ENCODE measurements at regions not wholly inside any gene's neighbourhood (a gene's known extent, or its start where the extent isn't known, plus 50 kb on each side); places are given as distances from the start of the nearest gene placed in this dataset.

DNA sequence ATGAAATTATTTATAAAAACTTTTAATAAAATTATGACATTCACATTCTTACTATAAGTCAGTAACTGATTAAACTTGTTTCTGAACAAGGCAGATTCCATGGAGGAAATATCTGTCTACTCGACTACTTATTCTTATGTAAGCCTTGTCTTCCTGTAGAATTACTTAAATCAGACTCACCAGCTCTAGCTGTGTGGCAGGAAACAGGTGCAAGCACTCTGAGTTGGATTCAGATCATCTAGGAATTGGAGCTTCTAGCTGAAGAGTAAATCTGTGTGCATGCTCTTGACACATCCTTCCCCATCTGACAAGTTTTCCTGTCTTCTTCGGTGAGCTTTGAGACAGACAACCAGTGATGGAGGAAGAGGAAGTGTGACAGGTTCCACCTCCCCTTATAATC lies 284.7 kb downstream of the TRIB2 start:
- H3K36me3 ChIP-seq (ENCODE audit: insufficient read depth, low read length) = no peaks in the 10 kb centered on the region
- no peaks in the 10 kb centered on the region for H3K9me3 ChIP-seq (ENCODE audit: low read length)
- no peaks in the 10 kb centered on the region for H3K4me1 ChIP-seq (ENCODE audit: low read length)
- no peaks in the 10 kb centered on the region for H4K20me1 ChIP-seq (ENCODE audit: insufficient read depth, low read depth, low read length)
- H2AFZ ChIP-seq (ENCODE audit: low read length) = no peak overlapping the region
- no peak overlapping the region for H3K4me2 ChIP-seq (ENCODE audit: low read depth, low read length, poor library complexity, severe bottlenecking)
- no peak for DNase-seq
- no peaks in the 10 kb centered on the region for H3K27me3 ChIP-seq (ENCODE audit: low read length)
- no peaks in the 10 kb centered on the region for H3K79me2 ChIP-seq (ENCODE audit: low read length)
- H3K27ac ChIP-seq (ENCODE audit: low read length) = no peak overlapping the region
- no peak overlapping the region for H3K4me3 ChIP-seq (ENCODE audit: low read length)
- no peak overlapping the region for H3K9ac ChIP-seq (ENCODE audit: low read length)
- H3K9me2 ChIP-seq (replicated peaks; ENCODE audit: insufficient read depth, low read length) = no peaks in the 10 kb centered on the region

DNA sequence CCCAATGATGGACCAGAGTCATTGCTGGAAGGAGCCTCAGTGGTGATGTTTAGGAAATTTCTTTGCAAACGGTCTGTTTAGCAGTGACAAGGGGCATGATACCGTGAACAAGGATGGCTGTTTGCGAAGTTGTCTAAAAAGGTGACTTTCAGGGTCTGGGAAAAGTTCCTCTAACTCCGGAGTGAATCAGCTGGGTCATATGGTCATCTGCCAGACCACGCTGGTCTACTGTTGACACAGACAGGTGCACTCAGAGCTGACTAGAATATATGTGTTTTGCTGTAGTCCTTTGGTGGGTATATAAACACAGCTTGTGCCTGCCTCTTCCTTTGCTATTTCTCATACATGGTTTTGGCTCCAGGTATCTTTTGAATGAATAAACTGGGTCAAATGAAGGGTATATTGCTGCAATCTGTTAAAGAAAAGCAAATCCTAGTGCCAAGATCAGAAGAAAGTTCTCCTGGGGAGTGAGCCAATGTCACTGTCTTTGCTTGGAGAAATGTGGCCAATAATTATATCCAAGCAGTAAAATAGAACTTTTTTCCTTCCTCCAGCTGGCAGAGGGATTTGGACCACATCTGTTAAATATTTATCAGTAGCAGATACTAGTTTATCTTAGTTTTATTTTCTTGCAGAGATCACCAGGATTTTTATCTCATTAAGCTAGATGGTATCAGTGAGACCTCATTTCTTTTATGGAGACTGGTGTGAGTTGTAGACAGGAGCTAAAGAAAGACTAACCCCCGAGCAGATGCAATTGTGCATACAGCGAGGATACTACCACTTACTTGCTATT lies 286.0 kb downstream of the TRIB2 start:
- Histone ChIP-seq H3K36me3 (ENCODE audit: insufficient read depth, low read length) (no peaks in the 10 kb centered on the region), H3K4me3 (ENCODE audit: low read length) (no peak overlapping the region), H3K9ac (ENCODE audit: low read length) (no peak overlapping the region), H4K20me1 (ENCODE audit: insufficient read depth, low read depth, low read length) (no peaks in the 10 kb centered on the region), H3K27ac (ENCODE audit: low read length) (no peak overlapping the region), H3K27me3 (ENCODE audit: low read length) (no peaks in the 10 kb centered on the region), H2AFZ (ENCODE audit: low read length) (no peak overlapping the region), H3K9me3 (ENCODE audit: low read length) (no peaks in the 10 kb centered on the region), H3K79me2 (ENCODE audit: low read length) (no peaks in the 10 kb centered on the region), H3K4me2 (ENCODE audit: low read depth, low read length, poor library complexity, severe bottlenecking) (no peak overlapping the region), H3K9me2 (replicated peaks; ENCODE audit: insufficient read depth, low read length) (no peaks in the 10 kb centered on the region), H3K4me1 (ENCODE audit: low read length) (no peaks in the 10 kb centered on the region)
- no peak for DNase-seq

DNA sequence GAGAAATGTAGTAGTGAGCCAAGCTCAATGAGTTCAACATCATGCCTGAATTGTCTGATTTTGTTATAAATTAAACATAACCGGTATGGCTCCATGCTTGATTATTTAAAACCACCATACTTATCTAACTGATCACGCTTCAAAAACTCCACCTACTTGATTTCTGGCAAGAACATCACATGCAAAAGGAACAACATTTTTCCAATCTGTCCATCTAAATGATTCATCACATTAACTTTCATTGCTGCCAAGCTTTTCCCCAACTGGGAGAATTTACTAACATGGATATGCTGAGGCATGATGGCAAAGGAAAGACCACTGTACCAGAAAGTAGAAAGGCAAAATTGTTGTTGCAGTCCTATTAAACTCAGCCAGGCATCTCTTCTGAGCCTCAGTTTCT lies 286.8 kb downstream of the TRIB2 start:
- no peaks in the 10 kb centered on the region for H3K4me1 ChIP-seq (ENCODE audit: low read length)
- H3K27ac ChIP-seq (ENCODE audit: low read length) = no peak overlapping the region
- H3K9ac ChIP-seq (ENCODE audit: low read length) = no peak overlapping the region
- no peaks in the 10 kb centered on the region for H4K20me1 ChIP-seq (ENCODE audit: insufficient read depth, low read depth, low read length)
- H3K9me3 ChIP-seq (ENCODE audit: low read length) = no peaks in the 10 kb centered on the region
- no peak overlapping the region for H3K4me3 ChIP-seq (ENCODE audit: low read length)
- no peak overlapping the region for H2AFZ ChIP-seq (ENCODE audit: low read length)
- no peaks in the 10 kb centered on the region for H3K27me3 ChIP-seq (ENCODE audit: low read length)
- H3K4me2 ChIP-seq (ENCODE audit: low read depth, low read length, poor library complexity, severe bottlenecking) = no peak overlapping the region
- no peaks in the 10 kb centered on the region for H3K79me2 ChIP-seq (ENCODE audit: low read length)
- DNase-seq = no peak
- H3K9me2 ChIP-seq (replicated peaks; ENCODE audit: insufficient read depth, low read length) = no peaks in the 10 kb centered on the region
- H3K36me3 ChIP-seq (ENCODE audit: insufficient read depth, low read length) = no peaks in the 10 kb centered on the region

DNA sequence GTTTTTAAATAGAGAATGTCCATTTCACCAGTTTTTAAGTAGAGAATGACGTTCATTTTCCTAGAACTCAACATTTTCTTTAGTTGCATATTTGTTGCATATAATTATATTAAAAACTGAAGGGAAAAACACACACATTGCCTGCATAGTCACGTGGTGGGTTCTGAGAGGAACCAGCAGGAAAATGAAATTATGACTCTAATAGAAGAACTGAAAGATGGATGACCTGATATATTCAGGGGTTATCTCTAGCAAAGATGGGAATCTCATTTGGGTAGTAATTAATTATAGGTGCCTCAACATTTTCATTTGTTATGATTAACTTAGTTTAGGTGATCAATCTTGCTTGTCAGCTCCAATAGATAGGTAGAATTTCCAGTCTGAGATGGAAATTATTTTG lies 288.3 kb downstream of the TRIB2 start:
- H3K36me3 ChIP-seq (ENCODE audit: insufficient read depth, low read length) = no peaks in the 10 kb centered on the region
- no peaks in the 10 kb centered on the region for H3K9me2 ChIP-seq (replicated peaks; ENCODE audit: insufficient read depth, low read length)
- no peak overlapping the region for H3K4me3 ChIP-seq (ENCODE audit: low read length)
- no peaks in the 10 kb centered on the region for H3K4me1 ChIP-seq (ENCODE audit: low read length)
- DNase-seq = no peak
- H3K79me2 ChIP-seq (ENCODE audit: low read length) = no peaks in the 10 kb centered on the region
- H3K4me2 ChIP-seq (ENCODE audit: low read depth, low read length, poor library complexity, severe bottlenecking) = no peak overlapping the region
- H3K9ac ChIP-seq (ENCODE audit: low read length) = no peak overlapping the region
- no peaks in the 10 kb centered on the region for H3K9me3 ChIP-seq (ENCODE audit: low read length)
- H3K27ac ChIP-seq (ENCODE audit: low read length) = no peak overlapping the region
- no peaks in the 10 kb centered on the region for H4K20me1 ChIP-seq (ENCODE audit: insufficient read depth, low read depth, low read length)
- H3K27me3 ChIP-seq (ENCODE audit: low read length) = no peaks in the 10 kb centered on the region
- H2AFZ ChIP-seq (ENCODE audit: low read length) = no peak overlapping the region

DNA sequence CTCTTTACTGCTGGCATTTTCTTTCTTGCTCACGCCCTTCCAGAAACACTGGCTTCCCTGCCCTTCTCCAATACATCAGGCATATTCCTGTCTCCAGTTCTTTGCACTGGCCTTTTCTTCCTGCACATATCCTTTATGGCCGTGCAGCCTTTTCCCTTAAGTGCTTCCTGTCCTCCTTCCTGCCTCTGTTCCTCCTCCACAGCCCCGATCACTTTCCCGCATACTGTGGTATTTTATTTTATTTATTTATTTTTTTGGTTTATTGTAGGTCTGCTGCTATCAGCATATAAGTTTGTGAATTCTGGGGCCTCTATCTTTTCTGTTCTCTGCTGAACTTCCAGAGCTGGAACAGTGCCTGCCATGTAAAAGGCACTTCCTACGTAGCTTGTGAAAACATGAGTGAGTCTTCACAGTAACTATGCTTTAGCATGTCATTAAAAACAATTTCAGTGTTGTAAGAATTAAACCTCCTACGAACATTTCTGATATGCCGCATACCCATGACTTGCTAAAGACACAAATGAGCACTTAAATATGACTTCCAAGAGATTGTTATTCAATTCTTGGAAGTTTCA lies 289.1 kb downstream of the TRIB2 start:
- no peaks in the 10 kb centered on the region for H3K79me2 ChIP-seq (ENCODE audit: low read length)
- no peak overlapping the region for H2AFZ ChIP-seq (ENCODE audit: low read length)
- no peak for DNase-seq
- no peaks in the 10 kb centered on the region for H3K9me2 ChIP-seq (replicated peaks; ENCODE audit: insufficient read depth, low read length)
- no peak overlapping the region for H3K27ac ChIP-seq (ENCODE audit: low read length)
- no peaks in the 10 kb centered on the region for H3K9me3 ChIP-seq (ENCODE audit: low read length)
- H3K4me3 ChIP-seq (ENCODE audit: low read length) = no peak overlapping the region
- no peaks in the 10 kb centered on the region for H3K36me3 ChIP-seq (ENCODE audit: insufficient read depth, low read length)
- H4K20me1 ChIP-seq (ENCODE audit: insufficient read depth, low read depth, low read length) = no peaks in the 10 kb centered on the region
- no peaks in the 10 kb centered on the region for H3K4me1 ChIP-seq (ENCODE audit: low read length)
- no peaks in the 10 kb centered on the region for H3K27me3 ChIP-seq (ENCODE audit: low read length)
- H3K4me2 ChIP-seq (ENCODE audit: low read depth, low read length, poor library complexity, severe bottlenecking) = no peak overlapping the region
- no peak overlapping the region for H3K9ac ChIP-seq (ENCODE audit: low read length)

DNA sequence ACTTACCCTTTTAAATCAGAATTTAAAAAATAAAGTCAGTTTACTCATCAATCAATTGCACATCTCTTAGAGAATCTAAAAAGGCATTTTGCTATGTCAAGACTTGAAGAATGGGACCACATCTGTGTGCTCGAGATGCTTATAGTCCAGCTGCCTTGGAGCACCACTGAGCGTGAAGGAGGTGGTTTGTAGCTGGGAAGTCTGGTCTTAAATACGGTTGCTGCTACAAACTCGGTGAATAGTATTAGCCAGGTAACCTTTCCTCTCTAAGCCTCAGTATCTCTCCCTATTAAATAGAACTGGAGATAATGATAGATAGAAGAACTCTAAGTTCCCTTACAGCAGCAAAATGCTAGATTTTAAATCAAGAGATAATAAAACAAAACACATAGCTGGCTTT lies 289.7 kb downstream of the TRIB2 start:
- Histone ChIP-seq H3K27me3 (ENCODE audit: low read length) (no peaks in the 10 kb centered on the region), H3K4me3 (ENCODE audit: low read length) (no peak overlapping the region), H3K27ac (ENCODE audit: low read length) (no peak overlapping the region), H3K9me3 (ENCODE audit: low read length) (no peaks in the 10 kb centered on the region), H3K79me2 (ENCODE audit: low read length) (no peaks in the 10 kb centered on the region), H3K36me3 (ENCODE audit: insufficient read depth, low read length) (no peaks in the 10 kb centered on the region), H3K9me2 (replicated peaks; ENCODE audit: insufficient read depth, low read length) (no peaks in the 10 kb centered on the region), H3K4me1 (ENCODE audit: low read length) (no peaks in the 10 kb centered on the region), H3K4me2 (ENCODE audit: low read depth, low read length, poor library complexity, severe bottlenecking) (no peak overlapping the region), H3K9ac (ENCODE audit: low read length) (no peak overlapping the region), H4K20me1 (ENCODE audit: insufficient read depth, low read depth, low read length) (no peaks in the 10 kb centered on the region), H2AFZ (ENCODE audit: low read length) (no peak overlapping the region)
- DNase-seq = no peak

DNA sequence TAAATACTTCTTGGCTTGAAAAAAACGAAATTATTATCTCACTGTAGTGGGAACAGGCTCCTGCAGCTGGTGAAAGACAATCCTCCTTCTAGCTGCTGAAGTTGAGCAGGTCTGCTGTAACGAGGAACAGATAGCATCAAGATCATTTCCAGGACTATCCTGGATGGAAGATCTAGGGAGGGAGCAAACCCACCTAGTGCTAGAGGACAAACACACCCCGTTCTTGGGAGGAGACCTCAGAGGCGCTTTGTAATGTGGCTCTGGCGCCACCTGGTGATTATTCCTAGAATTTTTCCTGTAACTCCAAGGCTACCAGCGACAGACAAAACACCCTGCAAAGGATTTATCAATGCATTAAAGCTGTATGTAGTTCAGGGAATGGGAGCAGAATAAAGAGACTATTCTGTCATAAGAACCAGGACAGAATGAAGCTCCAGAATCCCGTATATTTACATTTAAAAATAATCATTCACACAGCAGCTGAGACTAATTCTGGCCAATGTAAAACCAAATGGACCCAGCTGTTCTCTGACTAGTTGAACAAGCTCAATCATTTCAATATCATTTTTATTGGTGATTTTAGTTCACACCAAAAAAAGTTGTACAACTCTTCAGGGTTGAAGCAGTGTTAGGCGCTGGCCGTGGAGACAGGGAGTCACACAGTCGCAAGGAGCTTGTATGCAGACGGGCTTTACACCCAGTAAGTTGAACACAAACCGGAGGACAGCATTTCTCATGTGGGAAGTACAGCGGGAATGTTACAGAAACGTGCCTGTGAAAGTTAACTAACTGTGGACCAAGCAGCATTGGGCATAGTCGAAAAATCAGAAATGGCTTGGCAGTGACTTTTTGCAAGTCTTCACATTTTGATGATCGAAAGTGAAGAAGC lies 290.3 kb downstream of the TRIB2 start:
- H2AFZ ChIP-seq (ENCODE audit: low read length) = no peak overlapping the region
- peak; percentile 87 for DNase-seq
- no peak overlapping the region for H3K9ac ChIP-seq (ENCODE audit: low read length)
- H3K79me2 ChIP-seq (ENCODE audit: low read length) = no peaks in the 10 kb centered on the region
- H3K27ac ChIP-seq (ENCODE audit: low read length) = no peak overlapping the region
- H3K9me2 ChIP-seq (replicated peaks; ENCODE audit: insufficient read depth, low read length) = no peaks in the 10 kb centered on the region
- H3K9me3 ChIP-seq (ENCODE audit: low read length) = no peaks in the 10 kb centered on the region
- no peaks in the 10 kb centered on the region for H3K36me3 ChIP-seq (ENCODE audit: insufficient read depth, low read length)
- H3K4me2 ChIP-seq (ENCODE audit: low read depth, low read length, poor library complexity, severe bottlenecking) = no peak overlapping the region
- H3K27me3 ChIP-seq (ENCODE audit: low read length) = no peaks in the 10 kb centered on the region
- H3K4me3 ChIP-seq (ENCODE audit: low read length) = no peak overlapping the region
- H4K20me1 ChIP-seq (ENCODE audit: insufficient read depth, low read depth, low read length) = no peaks in the 10 kb centered on the region
- H3K4me1 ChIP-seq (ENCODE audit: low read length) = no peaks in the 10 kb centered on the region

DNA sequence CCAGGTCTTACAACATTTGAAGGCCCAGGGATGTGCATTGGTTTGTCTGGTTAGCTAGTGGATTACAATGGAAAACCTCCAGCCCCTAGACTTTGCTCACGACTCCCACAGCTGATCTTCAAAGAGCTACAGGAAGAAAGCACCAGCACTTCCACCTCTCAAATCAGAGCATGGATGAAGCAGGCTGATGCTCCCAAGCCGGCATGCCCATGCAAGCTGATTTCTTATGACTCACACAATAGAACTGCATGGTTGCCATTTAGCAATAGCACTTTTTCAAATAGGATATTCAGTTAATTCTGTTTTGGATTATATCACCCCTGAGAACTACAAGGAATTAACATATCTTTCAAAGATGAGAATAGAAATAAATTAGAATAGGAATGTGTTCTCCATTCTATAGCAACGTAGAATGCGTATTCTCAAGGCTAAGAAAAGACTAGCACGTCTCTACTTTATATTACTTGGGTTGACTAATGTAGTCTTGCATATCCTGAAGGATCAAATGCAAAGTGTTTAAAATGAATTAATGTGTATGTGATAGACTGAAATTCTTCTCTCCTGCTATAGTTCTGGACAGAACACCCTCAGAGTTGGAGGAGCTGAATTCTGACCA lies 292.4 kb downstream of the TRIB2 start:
- Histone ChIP-seq H3K79me2 (ENCODE audit: low read length) (no peaks in the 10 kb centered on the region), H3K9me2 (replicated peaks; ENCODE audit: insufficient read depth, low read length) (no peaks in the 10 kb centered on the region), H3K27me3 (ENCODE audit: low read length) (no peaks in the 10 kb centered on the region), H3K9me3 (ENCODE audit: low read length) (no peaks in the 10 kb centered on the region), H3K27ac (ENCODE audit: low read length) (no peak overlapping the region), H3K4me3 (ENCODE audit: low read length) (no peak overlapping the region), H3K4me1 (ENCODE audit: low read length) (no peaks in the 10 kb centered on the region), H3K9ac (ENCODE audit: low read length) (no peak overlapping the region), H3K36me3 (ENCODE audit: insufficient read depth, low read length) (no peaks in the 10 kb centered on the region), H4K20me1 (ENCODE audit: insufficient read depth, low read depth, low read length) (no peaks in the 10 kb centered on the region), H3K4me2 (ENCODE audit: low read depth, low read length, poor library complexity, severe bottlenecking) (no peak overlapping the region), H2AFZ (ENCODE audit: low read length) (no peak overlapping the region)
- DNase-seq = no peak

All from Karpas-422 (cell line).